HG02840 (cell line): ENCODE measurements at regions not wholly inside any gene's neighbourhood (a gene's known extent, or its start where the extent isn't known, plus 50 kb on each side); places are given as distances from the start of the nearest gene placed in this dataset.

Source experiments
- ATAC-seq: cut with Tn5 transposase; IDR thresholded peaks from one replicate; pipeline ENCODE4 v1.9.1; 2021; ENCODE audit warnings: mild to moderate bottlenecking, moderate library complexity, moderate number of reproducible peaks; ENCODE audit not compliant: unreplicated experiment, low FRiP score

GRCh38 chr3:164196477-164196876 is 881.8 kb downstream of the SI start:
- ATAC-seq, result no peak

GRCh38 chr3:164194842-164195241 is 883.5 kb downstream of the SI start:
- ATAC-seq, result no peak

GRCh38 chr3:164192974-164193373 is 885.3 kb downstream of the SI start:
- ATAC-seq, result no peak

DNA sequence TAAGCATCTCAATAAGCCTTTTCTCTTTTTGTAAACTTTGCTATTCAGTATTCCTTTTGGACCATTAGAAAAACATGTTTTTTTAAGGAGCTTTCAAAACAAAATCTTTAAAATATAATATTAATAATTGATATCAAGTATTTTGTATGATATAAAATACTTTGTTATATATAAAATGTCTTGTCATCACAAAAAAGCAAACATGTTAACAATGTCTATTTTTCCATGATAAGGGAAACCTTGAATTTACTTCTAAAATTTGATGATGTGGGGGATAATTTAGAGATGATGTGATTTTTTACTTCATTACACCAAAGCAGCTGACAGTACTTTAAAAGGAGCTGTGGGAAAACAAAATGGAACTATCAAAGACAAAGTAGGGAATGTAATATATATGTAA is 887.7 kb downstream of the SI start:
- no peak for ATAC-seq

DNA sequence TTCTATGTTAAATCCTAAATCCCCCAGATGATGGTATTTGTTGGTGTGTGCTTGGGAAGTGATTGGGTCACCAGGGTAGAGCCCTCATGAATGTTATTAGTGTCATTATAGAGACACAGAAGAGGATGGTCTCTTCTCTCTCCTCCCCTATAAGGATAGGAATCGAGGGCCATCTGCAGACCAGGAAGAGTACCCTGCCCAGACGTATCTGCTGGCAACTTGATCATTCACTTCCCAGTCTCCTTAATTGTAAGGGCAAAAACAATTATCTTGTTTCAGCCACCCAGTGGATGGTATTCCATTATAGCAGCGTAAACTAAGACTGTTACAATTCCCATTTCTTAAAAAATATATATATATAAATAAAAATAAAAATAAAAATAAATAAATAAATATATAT is 892.2 kb downstream of the SI start:
- ATAC-seq, result no peak

- no peak for ATAC-seq
Observed at GRCh38 chr3:164179110-164179774, 899.1 kb downstream of the SI start.

DNA sequence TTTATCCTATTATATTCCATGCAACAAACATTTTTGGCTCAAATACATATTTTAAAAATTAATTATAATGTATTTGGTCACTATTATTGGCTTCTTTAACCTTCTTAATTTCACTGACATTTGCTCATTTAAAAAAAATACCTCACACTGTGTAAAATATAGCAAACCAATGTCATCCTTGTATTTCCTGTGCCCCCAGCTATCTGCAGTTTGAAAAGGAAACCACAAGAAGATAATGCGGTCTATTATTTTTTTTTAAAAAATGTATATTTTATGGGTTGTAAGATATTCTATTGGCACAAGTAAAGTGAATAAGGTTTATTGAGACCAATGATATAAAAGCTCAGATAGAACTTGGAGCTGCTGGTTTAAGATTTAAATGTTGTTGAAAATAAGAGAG is 904.2 kb downstream of the SI start:
- ATAC-seq, result no peak

- ATAC-seq, result no peak
Observed at GRCh38 chr3:164155400-164155799, 922.9 kb downstream of the SI start.

- ATAC-seq, result no peak
Observed at GRCh38 chr3:164144824-164145223, 933.5 kb downstream of the SI start.

DNA sequence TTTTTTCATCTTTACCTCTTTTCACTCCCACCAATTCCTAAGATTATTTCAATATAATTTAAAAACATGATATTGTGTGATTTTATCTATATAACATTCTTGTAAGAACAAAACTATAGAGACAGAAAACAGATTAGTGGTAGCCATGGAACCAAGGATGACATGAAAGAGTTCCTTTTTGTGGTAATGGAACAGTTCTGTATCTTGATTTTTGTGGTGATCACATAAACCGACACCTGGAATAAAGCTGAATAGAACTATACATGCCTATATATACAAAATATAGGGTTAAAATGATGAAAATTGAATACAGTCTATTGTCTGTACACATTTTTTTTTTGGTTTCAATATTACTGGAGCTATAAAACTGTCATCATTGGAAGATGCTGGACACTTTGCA is 945.4 kb downstream of the SI start:
- ATAC-seq, result no peak

DNA sequence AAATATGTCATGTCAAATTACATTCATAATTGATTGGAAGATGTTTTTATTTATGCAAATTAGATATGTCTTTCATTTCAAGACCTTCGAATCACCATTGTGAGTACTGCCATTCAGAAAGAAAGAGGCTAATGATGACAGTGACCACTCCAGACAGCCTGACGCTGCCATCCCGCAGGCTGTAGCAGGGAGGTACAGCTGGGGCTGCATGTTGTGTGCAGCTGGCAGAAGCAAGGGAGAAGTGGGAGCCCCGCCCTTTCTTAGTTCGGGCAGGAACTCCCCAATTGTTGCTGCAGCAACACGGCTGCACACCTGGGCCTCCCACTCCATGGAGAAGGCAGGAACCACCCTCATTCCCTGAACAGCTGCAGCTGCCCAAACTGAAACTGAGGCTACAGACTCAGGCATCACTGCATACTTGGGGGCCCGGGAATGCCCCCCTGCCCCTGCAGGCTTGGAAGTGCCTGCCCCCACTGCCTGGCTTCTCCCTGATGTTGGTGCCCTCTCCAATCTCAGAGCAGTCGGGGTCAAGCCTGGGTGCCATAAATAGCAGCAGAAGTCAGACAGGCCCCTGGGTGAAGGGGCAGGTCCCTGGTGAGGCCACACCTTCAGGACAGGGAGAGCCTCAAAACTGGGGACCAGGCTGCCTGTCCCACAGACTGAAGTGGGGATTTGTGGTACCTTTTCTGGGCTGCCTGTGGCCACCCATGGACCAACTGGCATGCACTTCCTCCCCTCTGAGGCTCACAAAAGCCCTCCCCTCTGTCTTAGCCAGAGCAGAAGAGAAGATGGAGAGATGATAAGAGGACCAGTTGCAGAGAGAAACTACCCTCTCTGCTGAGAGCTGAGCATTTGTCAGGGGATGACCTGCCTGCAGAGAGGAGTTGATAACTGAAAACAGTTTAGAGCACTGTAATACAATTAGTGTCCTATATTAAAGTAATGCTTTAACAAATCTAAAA is 964.6 kb downstream of the SI start:
- ATAC-seq, result no peak

- ATAC-seq, result no peak
Observed at GRCh38 chr3:164096352-164096751, 981.9 kb downstream of the SI start.

DNA sequence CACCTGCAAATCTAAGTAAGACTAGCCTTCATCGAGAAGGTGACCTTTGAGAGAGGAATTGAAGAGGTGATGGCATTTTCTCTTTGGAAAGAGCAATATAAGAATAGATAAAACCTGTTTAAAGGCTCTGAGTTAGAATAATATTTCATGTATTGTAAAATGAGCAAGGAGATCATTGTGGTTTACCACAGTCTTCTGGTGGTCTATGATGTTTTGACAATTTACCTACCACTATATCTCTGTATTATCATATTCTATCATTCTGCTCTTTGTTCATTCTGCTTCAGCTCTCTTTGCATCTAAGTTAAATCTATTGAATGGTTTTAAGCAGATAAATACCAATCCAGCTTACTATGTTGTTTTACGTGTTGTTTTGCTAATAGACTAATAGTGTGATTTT is 982.3 kb downstream of the SI start:
- ATAC-seq, result no peak

- no peak for ATAC-seq
Observed at GRCh38 chr3:164095279-164095678, 983.0 kb downstream of the SI start.

- no peak for ATAC-seq
Observed at GRCh38 chr3:164094546-164094945, 983.8 kb downstream of the SI start.

DNA sequence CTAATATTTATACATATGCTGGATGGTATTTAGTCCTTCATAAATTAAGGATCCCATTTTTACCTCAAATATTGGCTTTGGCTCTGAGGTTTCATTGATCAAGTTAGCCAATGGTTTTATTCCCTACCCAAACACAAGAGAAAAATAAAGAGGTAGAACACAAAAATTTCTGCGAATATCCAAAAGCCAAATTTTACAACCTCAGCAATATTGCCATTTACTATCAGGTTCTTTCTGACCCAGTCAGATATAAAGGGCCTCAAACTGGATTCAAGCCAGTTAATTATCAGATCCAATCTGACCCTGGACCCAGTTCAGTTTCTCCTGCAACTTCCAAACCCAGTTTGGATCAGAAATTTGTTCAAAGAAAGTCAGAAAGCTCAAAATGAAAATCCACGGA is 998.1 kb downstream of the SI start:
- no peak for ATAC-seq

DNA sequence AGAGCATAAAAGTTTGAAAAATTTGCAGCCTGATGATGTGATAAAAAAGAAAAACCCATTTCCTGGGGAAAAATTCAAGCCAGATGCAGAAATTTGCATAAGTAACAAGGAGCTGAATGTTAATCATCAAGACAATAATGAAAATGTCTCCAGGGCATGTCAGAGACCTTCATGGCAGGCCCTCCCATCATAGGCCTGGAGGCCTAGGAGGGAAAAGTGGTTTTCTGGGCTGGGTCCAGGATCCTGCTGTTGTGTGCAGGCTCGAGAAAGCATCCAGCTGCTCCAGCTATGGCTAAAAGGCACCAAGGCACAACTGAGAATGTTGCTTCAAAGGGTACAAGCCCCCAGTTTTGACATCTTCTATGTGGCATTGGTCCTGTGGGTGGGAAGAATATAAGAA is 1014.0 kb downstream of the SI start:
- ATAC-seq, result no peak

- ATAC-seq, result no peak
Observed at GRCh38 chr3:164060923-164061322, 1017.4 kb downstream of the SI start.

GRCh38 chr3:164049847-164050246 is 1028.4 kb downstream of the SI start:
- ATAC-seq, result no peak

- ATAC-seq, result no peak
Observed at GRCh38 chr3:164048451-164048850, 1029.8 kb downstream of the SI start.

DNA sequence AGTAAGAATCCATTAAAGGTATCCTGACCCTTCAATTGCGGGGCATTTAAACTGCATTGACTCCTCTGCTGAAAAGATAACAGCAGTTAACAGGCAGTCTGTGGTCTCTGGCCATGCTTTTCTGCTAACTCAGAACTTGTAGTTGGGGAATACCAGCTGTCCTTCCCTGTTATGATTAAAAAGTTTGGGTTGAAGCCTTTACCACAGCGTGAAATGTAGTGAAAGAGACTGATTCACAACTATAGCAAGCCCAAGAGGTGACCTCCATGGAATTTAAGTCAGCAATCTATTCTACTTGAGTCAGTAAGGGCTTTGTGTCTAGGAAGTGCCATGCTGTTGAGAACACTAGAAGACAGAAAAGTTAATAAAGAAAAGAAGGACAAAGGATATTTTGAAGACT is 1037.3 kb downstream of the SI start:
- ATAC-seq, result no peak

DNA sequence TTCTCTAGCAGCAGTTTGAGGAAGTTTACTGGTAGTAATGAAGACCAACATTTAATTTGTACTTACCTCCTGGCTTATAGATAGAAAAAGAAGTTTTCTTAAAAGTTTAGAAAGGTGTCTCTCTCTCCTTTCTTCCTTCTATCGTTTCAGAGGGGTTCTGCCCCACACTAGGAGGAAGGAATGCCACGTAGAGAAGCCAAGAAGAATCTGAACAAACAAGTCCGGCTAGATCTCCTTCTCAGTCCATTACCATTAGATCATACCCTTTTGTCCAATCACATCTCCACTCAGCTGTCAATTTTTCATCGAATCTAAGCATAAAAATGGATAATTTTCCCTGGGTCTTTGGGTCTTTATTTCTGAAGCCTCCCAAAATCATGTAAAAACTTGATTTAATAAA is 1048.1 kb downstream of the SI start:
- no peak for ATAC-seq
